ENCODE measurements at regions not wholly inside any gene's neighbourhood (a gene's known extent, or its start where the extent isn't known, plus 50 kb on each side); places are given as distances from the start of the nearest gene placed in this dataset.

DNA sequence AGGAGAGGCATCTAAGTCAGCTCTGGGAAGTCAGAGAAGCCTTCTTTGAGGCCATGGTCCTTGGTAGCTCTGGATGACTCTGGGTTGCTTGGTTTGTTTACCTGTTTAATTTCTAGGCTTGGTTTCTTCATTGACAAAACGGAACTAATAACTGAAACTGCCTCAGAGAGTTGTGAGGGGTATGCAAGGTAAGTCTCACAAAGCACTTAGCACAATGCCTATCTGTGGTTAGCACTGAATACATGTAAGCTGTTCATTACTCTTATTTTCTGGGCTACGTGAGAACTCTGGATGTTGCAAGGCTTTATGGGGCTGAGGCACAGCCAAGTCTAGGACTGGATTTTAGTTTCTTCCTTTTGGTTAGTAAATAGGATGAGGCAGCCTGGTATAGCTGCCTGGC is 225.8 kb upstream of the NCAM1 start:
- intact Hi-C loops (cut with DNase I): loop anchor here in 1 of 2 donors (10.0 kb wide), 1 partner anchor 71 kb away; no protein-coding TSS in a partner anchor

DNA sequence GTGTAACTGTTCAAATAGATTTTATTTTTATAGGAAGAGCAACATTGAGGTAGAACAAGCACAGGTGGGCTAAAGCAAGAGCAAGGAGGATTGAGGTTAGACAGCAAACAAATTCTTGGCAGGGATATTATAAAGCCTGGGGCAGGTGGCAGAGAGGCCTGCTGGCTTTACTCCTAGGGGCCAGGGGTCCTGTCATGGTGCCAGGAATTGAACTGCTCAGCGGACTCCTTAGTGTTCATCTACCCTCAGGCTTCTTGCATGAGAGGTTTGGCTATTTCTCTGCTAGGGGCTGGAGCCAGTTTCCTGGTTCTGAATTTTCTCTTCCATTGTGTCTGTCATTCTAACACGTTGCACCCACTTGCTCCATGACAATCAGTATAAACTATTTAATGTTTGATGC is 217.2 kb upstream of the NCAM1 start:
- DNase-seq (ENCODE audit: low spot score): no peak
- intact Hi-C loops (cut with DNase I): no loop called here

More for the DNA sequence above, 225.8 kb upstream of the NCAM1 start:
- no peak for DNase-seq (ENCODE audit: low spot score)

DNA sequence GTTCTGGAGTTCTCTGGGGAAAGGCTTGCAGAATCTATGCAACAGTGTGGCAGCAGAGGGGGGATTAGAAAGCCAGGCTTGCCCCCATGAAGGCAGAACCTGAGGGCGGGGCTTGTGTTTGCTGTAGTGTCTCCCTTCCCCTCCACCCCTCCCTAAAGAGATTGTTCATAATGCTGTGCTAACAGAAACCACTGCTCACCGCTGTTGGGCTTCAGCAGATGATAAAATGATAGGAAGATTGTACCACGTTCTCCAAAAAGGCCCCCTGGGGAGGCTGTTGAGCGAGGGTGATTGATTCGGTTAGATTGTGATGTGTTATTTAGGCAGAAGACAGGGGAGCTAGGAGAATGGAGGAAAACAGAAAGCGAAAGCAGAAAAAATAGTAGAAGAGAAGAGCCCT is 215.2 kb upstream of the NCAM1 start:
- intact Hi-C loops (cut with DNase I): no loop called here
- DNase-seq (ENCODE audit: low spot score): no peak

DNA sequence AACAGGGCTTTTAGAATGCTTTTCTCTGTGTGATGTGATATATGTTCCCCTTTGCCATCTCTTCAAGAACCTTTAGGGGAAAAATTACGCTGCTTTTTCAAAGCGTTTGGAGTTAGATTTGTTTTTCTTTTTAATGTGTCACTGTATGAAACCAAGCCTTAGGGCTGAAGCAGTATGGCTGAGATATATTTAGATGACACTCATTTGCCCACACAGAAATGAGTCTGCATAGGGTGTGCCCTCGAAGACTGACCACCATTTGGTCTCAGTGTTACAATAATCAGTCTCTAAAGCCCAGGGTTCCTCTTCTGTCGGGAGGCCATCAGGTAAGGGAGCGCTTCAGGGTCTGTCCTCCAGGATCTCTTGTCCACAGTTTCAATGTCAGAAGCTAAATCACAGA is 213.0 kb upstream of the NCAM1 start:
- no peak for DNase-seq (ENCODE audit: low spot score)
- intact Hi-C loops (cut with DNase I): no loop called here

- DNase-seq (ENCODE audit: low spot score): no peak
- intact Hi-C loops (cut with DNase I): no loop called here
Measured at GRCh38 chr11:112748713-112749543, 212.3 kb upstream of the NCAM1 start.

GRCh38 chr11:112751329-112751728 is 209.9 kb upstream of the NCAM1 start:
- DNase-seq (ENCODE audit: low spot score): no peak
- intact Hi-C loops (cut with DNase I): no loop called here

DNA sequence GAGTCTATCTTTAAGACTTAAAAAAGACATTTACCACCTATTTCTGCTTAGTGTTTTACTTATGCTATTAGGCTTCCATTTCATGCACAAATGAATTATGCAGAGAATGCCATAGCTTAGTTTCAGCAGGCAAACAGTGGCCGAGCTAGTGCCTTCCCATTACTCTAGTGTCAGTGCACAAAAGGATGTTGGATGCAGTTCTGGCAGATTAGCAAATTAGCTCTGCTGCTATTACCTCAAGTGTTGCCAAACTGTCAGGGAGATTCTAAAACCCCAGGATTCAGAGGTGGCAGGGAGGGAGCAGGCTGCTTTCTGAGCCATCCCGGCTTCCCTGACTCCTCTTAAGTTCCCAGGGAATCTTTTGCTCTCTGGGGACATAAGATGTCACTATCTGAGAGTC is 209.4 kb upstream of the NCAM1 start:
- no peak for DNase-seq (ENCODE audit: low spot score)
- intact Hi-C loops (cut with DNase I): no loop called here

DNA sequence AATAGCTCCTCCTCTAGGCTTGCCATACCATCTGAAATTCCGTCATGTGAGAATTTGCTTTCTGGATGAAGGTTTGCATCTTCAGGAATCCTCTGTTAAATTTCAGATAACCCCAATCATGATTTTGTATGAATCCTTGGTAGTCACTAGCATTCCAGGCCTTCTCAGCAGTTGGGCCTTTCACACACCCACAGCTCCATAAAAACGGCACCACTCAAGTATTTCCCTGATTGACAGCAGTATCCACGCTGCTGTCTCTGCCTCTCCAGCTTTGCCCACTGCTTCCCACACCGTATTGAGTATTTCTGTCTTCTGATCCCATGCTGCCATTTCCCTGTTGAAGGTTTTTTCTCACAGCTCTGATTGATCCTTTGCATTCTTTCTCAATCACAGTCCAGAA is 208.7 kb upstream of the NCAM1 start:
- no peak for DNase-seq (ENCODE audit: low spot score)
- intact Hi-C loops (cut with DNase I): no loop called here

DNA sequence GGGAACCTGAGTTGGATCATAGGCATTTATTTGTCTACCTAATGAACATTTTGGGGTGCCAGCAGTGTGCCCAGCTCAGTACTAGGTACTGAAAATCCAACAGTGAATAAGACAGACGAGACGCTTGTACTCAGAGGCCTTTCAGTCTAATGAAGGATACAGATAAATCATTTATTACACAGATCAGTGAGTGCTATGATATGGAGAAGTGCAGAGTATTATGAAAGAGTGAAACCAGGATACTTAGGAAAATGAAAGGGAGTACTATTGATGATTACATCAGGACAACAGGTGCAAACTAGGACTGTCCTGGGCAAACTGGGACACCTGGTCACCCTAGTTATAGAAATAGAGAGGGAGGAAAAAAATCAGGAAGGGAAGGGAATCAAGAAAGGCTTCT is 207.5 kb upstream of the NCAM1 start:
- intact Hi-C loops (cut with DNase I): no loop called here
- no peak for DNase-seq (ENCODE audit: low spot score)

DNA sequence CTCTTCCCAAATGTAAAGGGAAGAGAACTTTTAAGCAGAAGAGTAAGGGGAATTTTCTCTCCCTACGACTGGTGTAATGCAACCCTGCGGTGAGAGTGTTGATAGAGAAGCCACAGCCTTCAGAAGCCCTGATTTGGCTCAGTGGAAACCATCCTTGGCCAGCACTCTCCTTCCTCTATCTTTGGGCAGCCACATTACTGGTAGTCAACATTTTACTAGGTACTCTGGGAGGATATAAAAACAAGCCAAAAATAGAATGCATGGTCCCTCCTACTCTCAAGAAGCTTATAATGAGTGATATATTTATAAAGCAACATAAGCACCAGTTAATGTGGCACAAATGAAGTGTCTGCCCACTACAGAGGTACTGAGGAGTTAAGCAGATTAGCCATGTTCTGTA is 201.8 kb upstream of the NCAM1 start:
- intact Hi-C loops (cut with DNase I): no loop called here
- no peak for DNase-seq (ENCODE audit: low spot score)

DNA sequence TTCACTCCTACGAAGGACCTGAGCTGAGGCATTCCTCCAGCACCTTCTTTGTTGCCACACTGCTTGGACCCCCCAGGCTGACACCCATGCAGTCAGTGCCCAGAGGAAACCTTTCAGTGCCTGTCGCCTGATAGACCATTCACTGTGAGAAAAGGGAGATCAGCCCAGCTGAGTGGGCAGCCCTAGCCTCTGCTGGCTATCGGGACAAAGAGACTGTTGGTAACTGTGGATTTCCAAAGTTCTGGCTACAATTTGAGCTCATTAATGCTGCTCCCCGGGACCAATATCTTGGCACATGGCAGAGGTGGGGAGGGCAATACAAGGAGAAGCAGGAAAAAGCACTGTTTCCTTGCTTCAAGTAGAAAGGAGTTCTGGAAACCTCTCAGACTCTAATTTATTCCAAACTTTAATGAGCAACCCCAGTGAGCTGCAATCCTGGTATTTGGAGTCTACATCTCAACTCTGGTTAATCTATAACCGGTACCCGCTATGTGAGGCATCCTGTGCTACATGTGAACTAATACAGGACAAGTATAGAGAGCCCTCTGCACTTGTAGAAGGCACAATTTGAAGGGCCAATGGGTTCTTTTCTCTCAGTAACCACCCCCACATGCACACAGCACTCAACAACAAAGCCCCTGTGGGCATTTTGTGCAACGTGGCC is 200.7 kb upstream of the NCAM1 start:
- DNase-seq (ENCODE audit: low spot score): no peak
- intact Hi-C loops (cut with DNase I): no loop called here

DNA sequence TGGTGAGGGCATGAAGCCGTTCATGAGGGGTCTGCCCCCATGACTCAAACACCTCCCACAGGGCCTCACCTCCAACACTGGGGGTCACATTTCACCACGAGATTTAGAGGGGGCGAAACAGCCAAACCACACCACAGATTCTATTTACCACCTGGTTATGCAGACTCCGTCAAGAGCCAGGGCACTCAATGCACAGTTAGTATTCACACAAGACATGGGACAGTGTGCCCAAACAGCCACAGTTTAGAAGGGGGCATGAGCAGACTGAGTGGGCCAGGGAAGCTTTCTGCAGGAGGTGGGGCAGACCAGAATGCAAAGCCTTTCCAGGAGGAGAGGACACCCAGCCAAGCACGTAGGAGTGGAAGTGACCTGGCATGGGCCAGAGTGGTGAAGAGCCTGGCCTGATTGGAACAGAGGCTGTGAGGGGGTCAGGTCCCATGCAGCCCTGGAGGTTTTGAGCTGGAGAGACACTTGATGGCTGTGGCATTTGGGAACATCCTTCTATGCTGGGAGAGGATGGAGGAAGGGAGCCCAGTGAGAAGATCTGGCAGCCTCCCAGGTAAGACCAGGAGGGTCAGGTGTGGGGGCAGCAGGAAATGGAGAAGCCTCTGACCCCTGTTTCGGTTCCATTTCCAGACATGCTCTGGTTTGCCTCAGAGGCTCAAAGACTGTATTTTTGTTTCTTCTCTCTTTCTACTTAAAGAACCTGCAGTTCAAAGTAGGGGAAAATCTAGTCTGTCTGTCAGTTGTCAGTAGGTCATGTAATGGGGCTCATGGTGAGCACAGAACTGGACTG is 199.1 kb upstream of the NCAM1 start:
- no peak for DNase-seq (ENCODE audit: low spot score)

GRCh38 chr11:112762707-112763090 is 198.5 kb upstream of the NCAM1 start:
- DNase-seq (ENCODE audit: low spot score): no peak
- intact Hi-C loops (cut with DNase I): no loop called here

More for the DNA sequence above, 199.1 kb upstream of the NCAM1 start:
- intact Hi-C loops (cut with DNase I): no loop called here

DNA sequence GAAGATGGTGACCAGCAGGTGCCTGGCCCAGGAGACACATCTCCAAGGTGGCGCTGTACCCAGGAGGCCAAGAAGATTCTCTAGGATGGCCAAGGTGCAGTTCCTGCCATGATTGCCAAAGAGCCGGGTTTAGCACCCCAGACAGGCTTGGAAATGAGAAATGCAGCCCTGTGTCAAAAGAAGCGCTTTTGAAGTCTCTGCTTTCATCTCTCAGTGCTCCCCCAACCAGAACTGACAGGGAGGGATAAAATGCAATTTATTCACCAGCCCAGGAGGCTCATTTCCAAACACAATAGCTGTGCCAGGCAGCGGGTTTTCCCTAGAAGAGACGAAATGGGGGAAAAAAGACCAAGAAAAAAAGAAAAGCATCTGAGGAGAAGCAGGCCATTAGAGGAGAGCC is 195.9 kb upstream of the NCAM1 start:
- intact Hi-C loops (cut with DNase I): no loop called here
- DNase-seq (ENCODE audit: low spot score): no peak

DNA sequence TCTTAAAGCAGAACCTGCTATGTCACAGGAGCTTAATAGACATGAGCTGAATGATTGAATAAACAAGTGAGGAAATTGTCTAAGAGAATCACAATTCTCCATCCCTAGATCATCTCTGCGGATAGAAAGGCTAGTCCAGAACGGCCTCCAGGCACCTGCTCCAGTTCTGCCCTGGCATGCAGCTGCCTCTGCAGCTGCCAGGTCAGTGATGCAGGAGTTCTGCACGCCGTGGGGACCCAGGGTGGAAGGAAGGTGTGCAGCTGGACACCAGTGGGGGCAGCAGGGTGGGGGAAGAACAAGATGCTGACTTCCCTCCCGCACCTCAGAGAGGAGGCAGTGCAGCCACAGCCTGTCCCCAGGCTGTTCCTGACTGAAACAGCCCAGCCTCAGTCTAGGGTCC is 192.1 kb upstream of the NCAM1 start:
- intact Hi-C loops (cut with DNase I): no loop called here
- no peak for DNase-seq (ENCODE audit: low spot score)

GRCh38 chr11:112769584-112769983 is 191.6 kb upstream of the NCAM1 start:
- intact Hi-C loops (cut with DNase I): no loop called here
- no peak for DNase-seq (ENCODE audit: low spot score)

- intact Hi-C loops (cut with DNase I): no loop called here
- DNase-seq (ENCODE audit: low spot score): no peak
Measured at GRCh38 chr11:112770033-112770432, 191.2 kb upstream of the NCAM1 start.

DNA sequence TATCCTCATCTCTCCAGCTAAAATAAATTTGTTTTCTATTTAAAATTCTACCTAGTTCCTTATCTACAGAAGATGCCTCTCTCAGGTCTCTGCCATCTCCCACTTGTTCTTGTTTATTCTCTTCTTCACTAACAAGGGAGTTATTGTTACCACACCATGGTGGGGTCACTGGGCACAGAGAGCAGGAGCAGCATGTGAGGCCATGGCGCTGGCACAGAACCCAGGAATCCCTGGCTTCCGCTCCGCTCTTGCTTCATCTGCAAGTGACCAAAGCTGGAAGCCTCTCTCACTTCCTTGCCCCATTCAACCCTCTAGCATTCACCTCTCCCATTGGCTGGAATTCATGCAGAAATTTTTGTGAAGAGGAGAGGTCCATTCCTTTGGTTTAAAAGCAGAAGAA is 190.7 kb upstream of the NCAM1 start:
- intact Hi-C loops (cut with DNase I): no loop called here
- no peak for DNase-seq (ENCODE audit: low spot score)

DNA sequence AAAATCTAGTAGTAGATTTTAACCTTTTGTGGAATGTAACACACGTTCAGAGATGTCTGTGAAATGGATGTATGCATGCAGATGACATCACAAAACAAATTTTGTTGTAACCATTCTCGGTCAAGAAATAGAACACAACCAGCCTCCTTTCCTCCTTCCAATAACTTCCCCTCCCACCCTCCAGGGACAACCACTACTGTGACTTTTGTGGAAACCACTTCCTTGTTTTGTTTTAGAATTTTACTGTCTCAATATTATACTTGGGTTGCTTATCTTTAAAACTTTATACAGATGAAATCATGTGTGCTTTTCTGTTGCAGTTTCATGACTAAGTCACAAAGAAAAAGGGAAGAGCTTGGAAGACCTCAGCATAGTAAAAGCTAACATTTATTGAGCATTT is 189.4 kb upstream of the NCAM1 start:
- intact Hi-C loops (cut with DNase I): no loop called here
- no peak for DNase-seq (ENCODE audit: low spot score)

- intact Hi-C loops (cut with DNase I): no loop called here
- DNase-seq (ENCODE audit: low spot score): no peak
Measured at GRCh38 chr11:112773264-112773663, 188.0 kb upstream of the NCAM1 start.
